T47D (cell line): ENCODE measurements at regions not wholly inside any gene's neighbourhood (a gene's known extent, or its start where the extent isn't known, plus 50 kb on each side); places are given as distances from the start of the nearest gene placed in this dataset.
"Not testable (repeated sequence)": the region's sequence is repeated elsewhere in the genome, so short reads cannot be mapped to it uniquely, and the experiment has no call there.

Source experiments
- DNase-seq, 2 experiments: peaks; one replicate each; pipeline versions ENCODE4 v3.0.0 to v3.0.0-alpha.2; 2011 to 2012; ENCODE audit warnings: low read depth in 1 of 2, low spot score in 1 of 2
- JUND ChIP-seq: IDR thresholded peaks from 2 replicates; pipeline ENCODE4 v1.6.1; 2012; ENCODE audit warnings: low read depth
- in situ Hi-C: cut with HindIII; loops from 2 replicates; pipeline ENCODE4 v1.10.0; 2016; ENCODE audit warnings: low sequenced_read_pairs, low pct_unique_long_range_greater_than_20kb

- no peak for DNase-seq
- in situ Hi-C loops = no loop called here
- TF ChIP-seq JUND = no peak
Observed at GRCh38 chr18:65608471-65608870, 142.3 kb upstream of the CDH7 start.

GRCh38 chr18:65607161-65607560 is 143.7 kb upstream of the CDH7 start:
- no peak for TF ChIP-seq JUND
- in situ Hi-C loops = no loop called here
- no peak for DNase-seq

- no peak for DNase-seq
- no peak for TF ChIP-seq JUND
- in situ Hi-C loops = no loop called here
Observed at GRCh38 chr18:65606551-65607130, 144.2 kb upstream of the CDH7 start.

GRCh38 chr18:65605352-65605751 is 145.5 kb upstream of the CDH7 start:
- DNase-seq, in situ Hi-C loops: not testable (repeated sequence)

GRCh38 chr18:65601775-65602174 is 149.0 kb upstream of the CDH7 start:
- TF ChIP-seq JUND = no peak
- in situ Hi-C loops = no loop called here
- DNase-seq = no peak

- in situ Hi-C loops = no loop called here
- DNase-seq = peak; percentile 7 to 83
- TF ChIP-seq JUND = no peak
Observed at GRCh38 chr18:65592435-65592834, 158.4 kb upstream of the CDH7 start.

- in situ Hi-C loops = no loop called here
- TF ChIP-seq JUND = no peak
- no peak for DNase-seq
Observed at GRCh38 chr18:65587491-65587890, 163.3 kb upstream of the CDH7 start.

- DNase-seq, in situ Hi-C loops: not testable (repeated sequence)
Observed at GRCh38 chr18:65582094-65582493, 168.7 kb upstream of the CDH7 start.

GRCh38 chr18:65568866-65569265 is 181.9 kb upstream of the CDH7 start:
- no peak for TF ChIP-seq JUND
- in situ Hi-C loops = no loop called here
- DNase-seq = no peak

GRCh38 chr18:65567372-65567771 is 183.4 kb upstream of the CDH7 start:
- in situ Hi-C loops = no loop called here
- DNase-seq = peak; percentile 26 to 60
- TF ChIP-seq JUND = no peak

GRCh38 chr18:65548316-65548715 is 202.5 kb upstream of the CDH7 start:
- no peak for DNase-seq
- in situ Hi-C loops = no loop called here
- no peak for TF ChIP-seq JUND

GRCh38 chr18:65547046-65547445 is 203.8 kb upstream of the CDH7 start:
- in situ Hi-C loops = no loop called here
- no peak for TF ChIP-seq JUND
- no peak for DNase-seq

GRCh38 chr18:65544701-65545100 is 206.1 kb upstream of the CDH7 start:
- DNase-seq = peak in 1 of 2 experiments; percentile 77
- in situ Hi-C loops = no loop called here
- no peak for TF ChIP-seq JUND

GRCh38 chr18:65527879-65528633 is 222.8 kb upstream of the CDH7 start:
- TF ChIP-seq JUND = no peak
- in situ Hi-C loops = no loop called here
- DNase-seq = no peak
